Neuronal stem cell (in vitro differentiated cells): ENCODE measurements at regions not wholly inside any gene's neighbourhood (a gene's known extent, or its start where the extent isn't known, plus 50 kb on each side); places are given as distances from the start of the nearest gene placed in this dataset.

Source experiments
- DNase-seq: peaks from one replicate; pipeline ENCODE4 v3.0.0-alpha.2; 2013; ENCODE audit warnings: low spot score
- H2AFZ ChIP-seq: one replicate; pipeline ENCODE4 v1.6.1; 2013; ENCODE audit warnings: mild to moderate bottlenecking, low read length, inconsistent platforms
- H2AK5ac ChIP-seq: 2 replicates; pipeline ENCODE4 v1.6.1; 2013; ENCODE audit warnings: low read depth, mild to moderate bottlenecking, inconsistent platforms, low read length, moderate library complexity, mixed read lengths
- H2BK120ac ChIP-seq: 2 replicates; pipeline ENCODE4 v1.6.1; 2013; ENCODE audit warnings: low read depth, mild to moderate bottlenecking, inconsistent platforms, low read length, moderate library complexity, mixed read lengths
- H2BK12ac ChIP-seq: one replicate; pipeline ENCODE4 v1.6.1; 2013; ENCODE audit warnings: low read length, inconsistent platforms
- H2BK15ac ChIP-seq: 2 replicates; pipeline ENCODE4 v1.6.1; 2013; ENCODE audit warnings: mild to moderate bottlenecking, low read length, inconsistent platforms, mixed read lengths
- H2BK5ac ChIP-seq: one replicate; pipeline ENCODE4 v1.6.1; 2013; ENCODE audit warnings: inconsistent platforms, mild to moderate bottlenecking, low read length, moderate library complexity
- H3K14ac ChIP-seq: one replicate; pipeline ENCODE4 v1.6.1; 2013; ENCODE audit warnings: low read length, inconsistent platforms
- H3K18ac ChIP-seq: 2 replicates; pipeline ENCODE4 v1.6.1; 2013; ENCODE audit warnings: low read length, inconsistent platforms
- H3K23ac ChIP-seq: 2 replicates; pipeline ENCODE4 v1.6.1; 2013; ENCODE audit warnings: low read depth, mild to moderate bottlenecking, mixed read lengths, low read length, inconsistent platforms; ENCODE audit not compliant: poor library complexity
- H3K27ac ChIP-seq: replicated peaks from 3 replicates; pipeline ENCODE4 v1.5.1; 2013; ENCODE audit warnings: low read length, inconsistent platforms
- H3K27me3 ChIP-seq, 3 experiments: 2 replicates each; pipeline ENCODE4 v1.6.1; 2013; ENCODE audit warnings: low read length in 3 of 3, mild to moderate bottlenecking in 2 of 3, inconsistent platforms in 1 of 3, low read depth in 1 of 3, mixed read lengths in 1 of 3, moderate library complexity in 1 of 3; ENCODE audit not compliant: control insufficient read depth in 3 of 3, insufficient read depth in 3 of 3
- H3K36me3 ChIP-seq, 2 donors: replicated peaks in 1 of 2; 2 replicates each; pipeline ENCODE4 v1.6.1; 2013; ENCODE audit warnings: low read length in 2 of 2; ENCODE audit not compliant: control insufficient read depth in 2 of 2, insufficient read depth in 2 of 2
- H3K4ac ChIP-seq: 2 replicates; pipeline ENCODE4 v1.6.1; 2013; ENCODE audit warnings: inconsistent platforms, mild to moderate bottlenecking, low read length, moderate library complexity
- H3K4me1 ChIP-seq, 2 donors: 1 replicate in 1 of 2; 2 replicates in 1 of 2; pipeline ENCODE4 v1.6.1; 2013; ENCODE audit warnings: low read length in 2 of 2, low read depth in 1 of 2; ENCODE audit not compliant: control insufficient read depth in 2 of 2, insufficient read depth in 1 of 2
- H3K4me2 ChIP-seq: one replicate; pipeline ENCODE4 v1.6.1; 2013; ENCODE audit warnings: mild to moderate bottlenecking, low read length, inconsistent platforms; ENCODE audit not compliant: insufficient read depth, poor library complexity, severe bottlenecking
- H3K4me3 ChIP-seq, 2 donors: 2 replicates each; pipeline ENCODE4 v1.5.1; 2013; ENCODE audit warnings: low read length in 2 of 2, mild to moderate bottlenecking in 2 of 2, inconsistent platforms in 1 of 2, moderate library complexity in 1 of 2
- H3K79me1 ChIP-seq: one replicate; pipeline ENCODE4 v1.6.1; 2013; ENCODE audit warnings: low read depth, mild to moderate bottlenecking, inconsistent platforms, low read length, moderate library complexity
- H3K9ac ChIP-seq: one replicate; pipeline ENCODE4 v1.6.1; 2013; ENCODE audit warnings: mild to moderate bottlenecking, low read depth, low read length, inconsistent platforms; ENCODE audit not compliant: poor library complexity
- H3K9me3 ChIP-seq, 2 donors: replicated peaks in 1 of 2; 2 replicates each; pipeline versions ENCODE3 to v1.6.1; 2013; ENCODE audit warnings: low read length in 2 of 2, mild to moderate bottlenecking in 2 of 2, inconsistent platforms in 1 of 2, low read depth in 1 of 2, mixed read lengths in 1 of 2, moderate library complexity in 1 of 2; ENCODE audit not compliant: control insufficient read depth in 2 of 2, insufficient read depth in 1 of 2
- H4K8ac ChIP-seq: one replicate; pipeline ENCODE4 v1.6.1; 2013; ENCODE audit warnings: low read depth, mild to moderate bottlenecking, inconsistent platforms, low read length, moderate library complexity
- H4K91ac ChIP-seq: one replicate; pipeline ENCODE4 v1.6.1; 2013; ENCODE audit warnings: low read length, low read depth, mild to moderate bottlenecking, inconsistent platforms; ENCODE audit not compliant: poor library complexity
- WGBS, 2 donors: extraction: QIAGEN DNeasy Blood & Tissue Kit; methylation state at CpG; one replicate each; pipeline ENCODE4 v1.1.7; 2013; ENCODE audit warnings: missing lambda C conversion rate in 2 of 2, mixed read lengths in 1 of 2; ENCODE audit not compliant: insufficient read length in 2 of 2, insufficient replicate concordance in 1 of 2; ENCODE audit errors: extremely low coverage in 2 of 2; 5-methylcytosine and 5-hydroxymethylcytosine counted together

DNA sequence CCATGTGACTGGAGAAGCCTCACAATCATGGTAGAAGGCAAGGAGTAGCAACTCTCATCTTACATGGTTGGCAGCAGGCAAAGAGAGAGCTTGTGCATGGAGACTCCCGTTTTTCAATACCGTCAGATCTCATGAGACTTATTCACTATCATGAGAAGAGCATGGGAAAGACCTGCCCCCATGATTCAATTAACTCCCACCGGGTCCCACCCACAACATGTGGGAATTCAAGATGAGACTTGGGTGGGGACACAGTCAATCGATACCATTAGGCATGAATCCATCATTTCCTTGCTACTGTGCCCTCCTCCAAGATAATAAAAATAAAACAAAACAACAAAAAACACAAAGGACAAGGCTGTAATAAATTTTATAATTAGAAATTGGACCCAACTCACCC, 384.7 kb upstream of the MEIS2 start:
- Histone ChIP-seq H3K9ac (no peak overlapping the region), H4K8ac (no peak overlapping the region), H3K27ac (no peak overlapping the region), H2BK120ac (no peak overlapping the region), H3K23ac (no peak overlapping the region), H3K4me3 (no peak overlapping the region), H3K27me3 (no peaks in the 10 kb centered on the region), H2BK5ac (no peak overlapping the region), H3K14ac (no peak overlapping the region), H2AK5ac (no peak overlapping the region), H2BK12ac (no peak overlapping the region), H2BK15ac (no peak overlapping the region), H3K4me2 (no peak overlapping the region), H3K18ac (no peak overlapping the region), H3K36me3 (no peaks in the 10 kb centered on the region), H3K4ac (no peak overlapping the region), H3K9me3 (no peaks in the 10 kb centered on the region), H3K79me1 (no peaks in the 10 kb centered on the region), H3K4me1 (no peaks in the 10 kb centered on the region), H2AFZ (no peak overlapping the region), H4K91ac (no peak overlapping the region)
- DNase-seq: no peak
- WGBS, 2 donors: no CpG with 5 or more reads among the region's 4 CpGs

- H3K9ac ChIP-seq: no peak overlapping the region
- H2BK15ac ChIP-seq: no peak overlapping the region
- H3K4me1 ChIP-seq: no peaks in the 10 kb centered on the region
- no peak overlapping the region for H2AFZ ChIP-seq
- H3K4ac ChIP-seq: no peak overlapping the region
- no peak overlapping the region for H4K8ac ChIP-seq
- no peaks in the 10 kb centered on the region for H3K27me3 ChIP-seq
- H3K4me3 ChIP-seq: peak overlapping the region in 1 of 2 donors; percentile 44
- no peak overlapping the region for H3K23ac ChIP-seq
- H3K36me3 ChIP-seq: no peaks in the 10 kb centered on the region
- no peaks in the 10 kb centered on the region for H3K9me3 ChIP-seq
- peak overlapping the region; percentile 79 for H3K18ac ChIP-seq
- no peak overlapping the region for H2BK5ac ChIP-seq
- no peak overlapping the region for H3K4me2 ChIP-seq
- no peak overlapping the region for H4K91ac ChIP-seq
- H3K14ac ChIP-seq: peak overlapping the region; percentile 32
- H2BK12ac ChIP-seq: no peak overlapping the region
- DNase-seq: no peak
- WGBS, 2 donors: no CpG with 5 or more reads among the region's 26 CpGs
- no peaks in the 10 kb centered on the region for H3K79me1 ChIP-seq
- no peak overlapping the region for H2BK120ac ChIP-seq
- no peak overlapping the region for H3K27ac ChIP-seq
- no peak overlapping the region for H2AK5ac ChIP-seq
Observed at GRCh38 chr15:37490707-37491106, 390.4 kb upstream of the MEIS2 start.

- Histone ChIP-seq H3K18ac (no peak overlapping the region), H3K4me3 (no peak overlapping the region), H3K23ac (no peak overlapping the region), H3K14ac (no peak overlapping the region), H3K4ac (no peak overlapping the region), H3K9ac (no peak overlapping the region), H3K27ac (no peak overlapping the region), H4K91ac (no peak overlapping the region), H2BK5ac (no peak overlapping the region), H3K4me2 (no peak overlapping the region), H2BK12ac (no peak overlapping the region), H2BK15ac (no peak overlapping the region), H3K79me1 (no peaks in the 10 kb centered on the region), H3K36me3 (no peaks in the 10 kb centered on the region), H3K4me1 (no peaks in the 10 kb centered on the region), H2AK5ac (no peak overlapping the region), H3K27me3 (no peaks in the 10 kb centered on the region), H4K8ac (no peak overlapping the region), H3K9me3 (no peaks in the 10 kb centered on the region), H2BK120ac (no peak overlapping the region), H2AFZ (no peak overlapping the region)
- DNase-seq: no peak
- no CpG with 5 or more reads among the region's 3 CpGs for WGBS, 2 donors
Observed at GRCh38 chr15:37516621-37517020, 416.3 kb upstream of the MEIS2 start.

DNA sequence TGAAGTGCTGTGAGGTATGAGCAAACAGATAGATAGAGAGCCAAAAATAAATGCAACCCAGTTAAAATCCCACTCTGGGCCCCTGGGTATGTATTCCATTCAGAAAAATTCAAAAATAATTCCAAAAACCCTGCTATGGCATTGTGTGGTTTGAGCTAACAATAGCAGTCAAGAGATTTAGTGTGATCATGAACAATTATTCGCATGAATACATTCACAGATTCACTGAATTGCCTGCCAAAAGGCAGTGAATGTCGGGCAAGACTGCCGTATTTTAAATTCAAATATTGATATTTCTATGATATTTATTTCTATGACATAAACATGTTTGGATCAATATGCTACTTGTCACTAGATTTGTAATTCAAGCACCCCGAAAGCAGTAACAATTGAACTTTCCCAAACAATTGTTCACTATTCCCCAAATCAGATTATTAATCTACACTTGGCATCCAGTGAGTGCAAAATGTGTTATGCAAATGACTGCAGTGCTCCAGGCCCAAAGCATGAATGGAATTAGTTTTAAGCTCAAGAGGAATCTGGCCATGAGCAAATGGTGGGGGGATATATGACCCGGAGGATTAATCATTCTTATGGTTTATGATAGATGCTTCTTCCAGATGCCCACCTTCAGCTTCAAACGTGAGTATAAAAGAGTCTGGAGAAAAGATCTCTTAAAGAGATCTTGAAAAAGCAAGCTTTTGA, 417.0 kb upstream of the MEIS2 start:
- Histone ChIP-seq H3K4me3 (no peak overlapping the region), H4K8ac (no peak overlapping the region), H3K9me3 (no peaks in the 10 kb centered on the region), H3K23ac (no peak overlapping the region), H3K27ac (no peak overlapping the region), H3K4me2 (no peak overlapping the region), H4K91ac (no peak overlapping the region), H3K4me1 (no peaks in the 10 kb centered on the region), H2AK5ac (no peak overlapping the region), H3K18ac (no peak overlapping the region), H3K4ac (no peak overlapping the region), H3K14ac (no peak overlapping the region), H3K9ac (no peak overlapping the region), H2BK15ac (no peak overlapping the region), H2BK120ac (no peak overlapping the region), H2AFZ (no peak overlapping the region), H2BK12ac (no peak overlapping the region), H2BK5ac (no peak overlapping the region), H3K27me3 (no peaks in the 10 kb centered on the region), H3K36me3 (no peaks in the 10 kb centered on the region), H3K79me1 (no peaks in the 10 kb centered on the region)
- DNase-seq: no peak
- WGBS, 2 donors: no CpG with 5 or more reads among the region's 6 CpGs
